ENCODE measurements at regions not wholly inside any gene's neighbourhood (a gene's known extent, or its start where the extent isn't known, plus 50 kb on each side); places are given as distances from the start of the nearest gene placed in this dataset.
"Not testable (repeated sequence)": the region's sequence is repeated elsewhere in the genome, so short reads cannot be mapped to it uniquely, and the experiment has no call there.

GRCh38 chr13:112261924-112262323 is 114.2 kb upstream of the SPACA7 start:
- no peak for DNase-seq (ENCODE audit: low read depth)

GRCh38 chr13:112263152-112263551 is 113.0 kb upstream of the SPACA7 start:
- no peak for DNase-seq (ENCODE audit: low read depth)

- DNase-seq (ENCODE audit: low read depth) = no peak
Observed at GRCh38 chr13:112267660-112268059, 108.5 kb upstream of the SPACA7 start.

- no peak for DNase-seq (ENCODE audit: low read depth)
Observed at GRCh38 chr13:112270951-112271350, 105.2 kb upstream of the SPACA7 start.

DNA sequence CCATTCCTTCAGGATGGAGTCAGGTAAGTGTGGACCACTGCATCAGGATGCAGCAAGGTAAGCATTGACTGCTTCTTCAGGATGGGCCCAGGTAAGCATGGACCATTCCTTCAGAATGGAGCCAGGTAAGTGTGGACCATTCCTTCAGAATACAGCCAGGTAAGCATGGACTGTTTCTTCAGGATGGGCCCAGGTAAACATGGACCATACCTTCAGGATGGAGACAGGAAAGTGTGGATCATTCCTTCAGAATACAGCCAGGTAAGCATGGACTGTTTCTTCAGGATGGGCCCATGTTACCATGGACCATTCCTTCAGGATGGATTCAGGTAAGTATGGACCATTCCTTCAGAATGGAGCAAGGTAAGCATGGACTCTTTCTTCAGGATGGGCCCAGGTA is 89.4 kb upstream of the SPACA7 start:
- DNase-seq (ENCODE audit: low read depth) = not testable (repeated sequence)

DNA sequence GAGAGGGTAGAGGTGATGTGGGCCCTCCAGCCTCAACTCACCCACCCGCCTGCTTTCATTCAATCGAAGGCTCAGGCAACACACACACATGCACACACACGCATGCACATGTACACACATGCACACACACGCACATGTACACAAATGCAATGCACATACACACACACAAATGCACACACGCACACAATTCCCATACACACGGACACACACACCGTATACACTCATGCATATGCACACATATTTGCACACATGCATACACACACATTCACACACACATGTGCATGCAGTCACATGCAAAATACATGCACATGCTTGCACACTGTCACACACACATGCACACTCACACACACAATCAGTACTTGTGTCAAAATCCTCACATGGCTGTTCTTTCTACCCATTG is 55.9 kb upstream of the SPACA7 start:
- DNase-seq (ENCODE audit: low read depth) = no peak

GRCh38 chr13:112322557-112322956 is 53.6 kb upstream of the SPACA7 start:
- no peak for DNase-seq (ENCODE audit: low read depth)

DNA sequence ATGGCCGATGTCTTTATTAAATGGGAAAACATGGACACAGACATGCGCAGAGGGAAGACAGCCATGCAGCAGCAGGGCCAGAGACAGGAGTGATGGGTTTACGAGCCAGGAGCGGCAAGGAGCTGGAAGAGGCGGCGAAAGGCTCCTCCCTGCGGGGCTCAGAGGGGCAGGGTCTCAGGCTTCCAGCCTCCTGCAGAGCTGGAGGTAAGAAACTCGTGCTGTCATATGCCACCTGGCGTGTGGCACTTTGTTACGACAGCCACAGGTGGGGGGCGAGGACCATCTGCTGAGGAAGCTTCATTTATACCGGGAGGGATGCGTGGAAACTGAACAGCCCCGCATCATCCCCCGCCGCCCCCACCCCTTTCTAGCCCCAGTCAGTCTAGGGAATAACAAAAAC is 52.0 kb upstream of the SPACA7 start:
- DNase-seq (ENCODE audit: low read depth) = no peak

DNA sequence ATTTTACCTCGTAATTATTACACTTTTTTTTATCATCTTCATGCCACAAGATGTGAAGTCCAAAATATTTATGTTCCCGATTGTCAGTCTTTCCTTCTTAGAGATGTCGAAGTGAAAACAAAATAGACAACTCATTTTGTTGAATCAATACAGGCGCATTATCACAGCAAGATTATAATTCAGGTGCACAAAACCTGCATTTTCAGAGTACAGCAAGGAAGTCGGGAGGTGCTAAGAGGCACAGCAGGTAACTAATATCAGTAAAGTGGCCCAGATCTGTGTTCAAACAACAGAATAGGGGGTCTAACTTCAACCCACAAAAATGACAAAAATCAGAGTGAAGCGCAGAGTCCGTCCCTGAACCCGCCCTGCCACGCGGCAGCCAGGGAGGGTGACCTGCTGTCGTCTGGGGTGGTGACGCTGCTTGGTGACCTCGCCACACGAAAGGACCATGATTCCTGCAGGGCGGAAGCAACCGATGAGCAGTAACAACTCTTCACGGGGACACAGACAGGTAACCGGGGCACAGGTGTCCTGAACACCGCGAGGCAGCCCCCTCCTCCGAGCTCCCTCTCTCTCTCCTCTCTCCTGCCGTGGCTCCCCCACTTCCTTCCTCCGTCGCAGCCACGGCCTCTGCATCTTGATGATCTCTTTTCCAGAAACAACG is 50.9 kb upstream of the SPACA7 start:
- no peak for DNase-seq (ENCODE audit: low read depth)

- DNase-seq (ENCODE audit: low read depth) = no peak
Observed at GRCh38 chr13:112325920-112326645, 50.1 kb upstream of the SPACA7 start.
